Activated CD8-positive, alpha-beta T cell treated with anti-CD3 and anti-CD28 coated beads for 36 hours (primary cell): ENCODE measurements at regions not wholly inside any gene's neighbourhood (a gene's known extent, or its start where the extent isn't known, plus 50 kb on each side); places are given as distances from the start of the nearest gene placed in this dataset.

Source experiments
- ATAC-seq: fragments of 200-7000 bp; cut with Tn5 transposase; one replicate; pipeline ENCODE4 v1.10.0; 2021; ENCODE audit warnings: mild to moderate bottlenecking, moderate library complexity
- CTCF ChIA-PET: fragments of 350-600 bp; sonication (Branson Sonifier 250); formaldehyde crosslinking; loops from one replicate; lab custom pipeline; 2021; ENCODE audit warnings: antibody characterized with exemption; lab: Charles Lee
- POLR2A ChIA-PET: fragments of 350-600 bp; sonication (Branson Sonifier 250); formaldehyde crosslinking; loops from one replicate; lab custom pipeline; 2021; ENCODE audit warnings: antibody characterized with exemption; lab: Charles Lee
- DNase-seq: peaks from one replicate; pipeline ENCODE4 v3.0.0-alpha.2; 2020
- H3K27ac Mint-ChIP-seq: one replicate; pipeline ENCODE4 v1.8.0; 2021; ENCODE audit warnings: mild to moderate bottlenecking, mixed read lengths
- H3K27me3 Mint-ChIP-seq: one replicate; pipeline ENCODE4 v1.8.0; 2021; ENCODE audit warnings: mixed read lengths
- H3K36me3 Mint-ChIP-seq: one replicate; pipeline ENCODE4 v1.8.0; 2021; ENCODE audit warnings: low read depth, mixed read lengths
- H3K4me1 Mint-ChIP-seq: one replicate; pipeline ENCODE4 v1.8.0; 2021; ENCODE audit warnings: low read depth, mixed read lengths
- H3K4me3 Mint-ChIP-seq: one replicate; pipeline ENCODE4 v1.8.0; 2021; ENCODE audit warnings: mild to moderate bottlenecking, moderate library complexity, mixed read lengths
- H3K9me3 Mint-ChIP-seq: one replicate; pipeline ENCODE4 v1.8.0; 2021; ENCODE audit warnings: mixed read lengths
- intact Hi-C: fragments of 100-400 bp; cut with micrococcal nuclease; formaldehyde crosslinking; loops from one replicate; pipeline ENCODE4 v1.10.0; 2022
- TF ChIP-seq, protein P1 (sequence below): fragments of 200-600 bp; IDR thresholded peaks from one replicate; pipeline ENCODE4 v1.8.0; 2022; ENCODE audit warnings: antibody characterized with exemption, mild to moderate bottlenecking

DNA sequence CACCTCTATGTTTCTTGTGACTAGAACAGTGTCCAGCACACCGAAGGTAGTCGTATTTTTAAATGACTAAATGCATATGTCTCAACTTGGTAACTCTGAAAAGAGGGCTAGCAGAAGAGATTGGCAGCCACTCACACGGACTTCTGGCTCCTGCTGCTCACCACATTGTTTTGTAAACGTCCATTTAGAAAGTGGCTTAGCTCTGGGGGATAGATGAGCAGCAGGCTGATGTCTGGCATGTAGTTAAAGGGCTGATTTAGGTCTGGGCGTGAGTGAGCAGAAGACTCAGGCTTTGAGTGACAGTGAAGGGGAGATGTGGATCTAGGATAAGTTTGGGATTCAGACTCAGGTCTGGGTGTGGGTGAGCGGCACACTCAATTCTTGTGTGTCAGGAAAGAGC lies 372.9 kb upstream of the HS6ST1 start:
- ChIA-PET POLR2A (no interaction called here), CTCF (no interaction called here)
- H3K27ac Mint-ChIP-seq, result no peak overlapping the region
- TF ChIP-seq, protein P1, sequence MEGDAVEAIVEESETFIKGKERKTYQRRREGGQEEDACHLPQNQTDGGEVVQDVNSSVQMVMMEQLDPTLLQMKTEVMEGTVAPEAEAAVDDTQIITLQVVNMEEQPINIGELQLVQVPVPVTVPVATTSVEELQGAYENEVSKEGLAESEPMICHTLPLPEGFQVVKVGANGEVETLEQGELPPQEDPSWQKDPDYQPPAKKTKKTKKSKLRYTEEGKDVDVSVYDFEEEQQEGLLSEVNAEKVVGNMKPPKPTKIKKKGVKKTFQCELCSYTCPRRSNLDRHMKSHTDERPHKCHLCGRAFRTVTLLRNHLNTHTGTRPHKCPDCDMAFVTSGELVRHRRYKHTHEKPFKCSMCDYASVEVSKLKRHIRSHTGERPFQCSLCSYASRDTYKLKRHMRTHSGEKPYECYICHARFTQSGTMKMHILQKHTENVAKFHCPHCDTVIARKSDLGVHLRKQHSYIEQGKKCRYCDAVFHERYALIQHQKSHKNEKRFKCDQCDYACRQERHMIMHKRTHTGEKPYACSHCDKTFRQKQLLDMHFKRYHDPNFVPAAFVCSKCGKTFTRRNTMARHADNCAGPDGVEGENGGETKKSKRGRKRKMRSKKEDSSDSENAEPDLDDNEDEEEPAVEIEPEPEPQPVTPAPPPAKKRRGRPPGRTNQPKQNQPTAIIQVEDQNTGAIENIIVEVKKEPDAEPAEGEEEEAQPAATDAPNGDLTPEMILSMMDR, result no peak
- H3K36me3 Mint-ChIP-seq, result no peaks in the 10 kb centered on the region
- DNase-seq (no peak), ATAC-seq (no peak)
- intact Hi-C loops, result no loop called here
- no peaks in the 10 kb centered on the region for H3K9me3 Mint-ChIP-seq
- no peaks in the 10 kb centered on the region for H3K4me1 Mint-ChIP-seq
- H3K27me3 Mint-ChIP-seq, result peaks cover 2% of the 10 kb centered on the region
- H3K4me3 Mint-ChIP-seq, result no peak overlapping the region

DNA sequence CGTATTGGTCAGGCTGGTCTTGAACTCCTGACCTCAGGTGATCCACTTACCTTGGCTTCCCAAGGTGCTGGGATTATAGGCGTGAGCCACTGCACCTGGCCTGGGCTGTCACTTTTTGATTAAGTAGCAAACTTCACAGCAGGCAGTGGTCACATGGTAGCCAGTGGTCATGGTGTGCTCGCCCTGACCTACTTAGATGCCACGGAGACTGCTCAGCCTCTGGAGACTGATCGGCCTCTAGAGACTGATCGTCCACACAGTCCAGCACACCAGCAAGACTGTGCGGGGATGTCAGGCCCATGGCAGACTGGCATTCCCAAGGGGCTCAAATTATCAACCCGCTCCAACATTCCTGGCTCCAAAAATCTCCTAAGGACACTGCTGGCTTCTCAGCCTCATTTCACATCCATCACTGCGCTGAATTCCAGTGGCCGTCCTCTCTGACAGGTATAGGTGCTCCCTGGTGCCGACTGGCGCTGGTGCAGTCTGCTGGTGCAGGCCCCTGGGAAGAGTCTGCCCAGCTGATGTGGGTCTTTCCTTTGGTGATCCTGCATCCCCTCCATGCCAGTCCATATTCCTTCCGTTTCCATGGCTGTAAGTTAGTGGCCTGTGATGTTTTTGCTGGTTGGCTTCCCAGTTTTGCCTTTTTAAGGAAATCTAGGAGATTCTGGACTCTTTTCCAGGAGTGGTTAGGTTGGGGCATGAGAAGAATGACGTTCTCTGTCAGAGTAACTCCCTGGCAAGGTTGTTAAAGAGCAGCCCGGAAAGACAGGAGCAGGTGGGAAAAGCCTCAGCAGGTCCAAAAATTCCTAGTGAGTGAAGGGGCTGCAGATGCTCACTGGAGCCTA lies 374.5 kb upstream of the HS6ST1 start:
- CTCF ChIA-PET, result no interaction called here

DNA sequence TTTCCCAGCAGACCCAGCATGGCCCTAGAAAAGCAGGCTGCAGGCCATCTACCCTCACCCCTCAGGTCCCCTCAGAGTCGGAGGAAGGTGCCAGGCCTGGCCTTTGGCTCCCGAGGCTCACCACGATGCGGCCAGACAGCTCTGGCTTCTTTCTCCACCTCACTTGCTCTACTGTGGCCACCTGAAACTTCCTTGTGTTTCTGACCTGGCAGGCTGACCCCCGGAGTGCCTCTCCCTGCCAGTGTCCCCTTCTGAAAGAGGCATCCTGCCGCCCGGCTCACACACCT lies 375.0 kb upstream of the HS6ST1 start:
- ChIA-PET POLR2A (no interaction called here), CTCF (no interaction called here)
- H3K36me3 Mint-ChIP-seq, result no peaks in the 10 kb centered on the region
- ATAC-seq (no peak), DNase-seq (no peak)
- peaks cover 4% of the 10 kb centered on the region for H3K27me3 Mint-ChIP-seq
- H3K27ac Mint-ChIP-seq, result no peak overlapping the region
- H3K4me3 Mint-ChIP-seq, result no peak overlapping the region
- no peaks in the 10 kb centered on the region for H3K9me3 Mint-ChIP-seq
- intact Hi-C loops, result no loop called here
- TF ChIP-seq, protein P1, result no peak
- H3K4me1 Mint-ChIP-seq, result no peaks in the 10 kb centered on the region

More for the DNA sequence above, 374.5 kb upstream of the HS6ST1 start:
- intact Hi-C loops, result no loop called here
- TF ChIP-seq, protein P1, result no peak
- Mint-ChIP-seq H3K27me3 (peaks cover 4% of the 10 kb centered on the region), H3K27ac (no peak overlapping the region), H3K4me1 (no peaks in the 10 kb centered on the region), H3K36me3 (no peaks in the 10 kb centered on the region), H3K9me3 (no peaks in the 10 kb centered on the region), H3K4me3 (no peak overlapping the region)
- ATAC-seq, result no peak
- POLR2A ChIA-PET, result no interaction called here
- no peak for DNase-seq

DNA sequence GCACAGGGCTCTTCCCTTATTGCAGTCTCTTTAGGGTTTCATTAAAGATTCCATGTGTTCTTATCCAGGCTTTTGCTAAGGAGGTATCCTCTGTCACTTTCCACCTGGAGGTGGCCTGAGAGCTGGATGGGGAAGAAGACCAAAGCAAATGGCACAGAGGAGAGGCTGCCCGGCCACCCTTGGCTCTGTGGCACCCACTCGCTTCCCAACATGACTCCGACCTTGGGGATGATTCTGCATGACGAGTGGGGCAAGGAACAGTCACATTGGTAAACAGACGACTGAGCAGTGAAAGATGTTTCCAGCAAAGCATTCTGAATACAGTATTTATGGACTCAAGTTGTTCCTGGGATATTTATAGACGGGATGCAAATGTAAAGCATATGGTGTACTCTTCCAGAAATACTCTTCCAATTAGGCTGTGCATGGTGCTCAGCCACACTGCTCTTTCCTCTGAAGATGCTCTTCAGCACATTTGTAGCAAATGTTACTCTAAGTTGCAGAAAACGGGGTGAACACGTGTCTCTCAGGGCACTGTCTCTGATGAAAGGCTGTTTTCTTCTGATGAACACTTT lies 377.1 kb upstream of the HS6ST1 start:
- Mint-ChIP-seq H3K27ac (no peak overlapping the region), H3K4me3 (no peak overlapping the region), H3K4me1 (no peaks in the 10 kb centered on the region), H3K9me3 (no peaks in the 10 kb centered on the region), H3K27me3 (peaks cover 4% of the 10 kb centered on the region), H3K36me3 (no peaks in the 10 kb centered on the region)
- TF ChIP-seq, protein P1, result no peak
- no peak for DNase-seq
- CTCF ChIA-PET, result no interaction called here
- intact Hi-C loops, result no loop called here
- POLR2A ChIA-PET, result no interaction called here
- ATAC-seq, result no peak

DNA sequence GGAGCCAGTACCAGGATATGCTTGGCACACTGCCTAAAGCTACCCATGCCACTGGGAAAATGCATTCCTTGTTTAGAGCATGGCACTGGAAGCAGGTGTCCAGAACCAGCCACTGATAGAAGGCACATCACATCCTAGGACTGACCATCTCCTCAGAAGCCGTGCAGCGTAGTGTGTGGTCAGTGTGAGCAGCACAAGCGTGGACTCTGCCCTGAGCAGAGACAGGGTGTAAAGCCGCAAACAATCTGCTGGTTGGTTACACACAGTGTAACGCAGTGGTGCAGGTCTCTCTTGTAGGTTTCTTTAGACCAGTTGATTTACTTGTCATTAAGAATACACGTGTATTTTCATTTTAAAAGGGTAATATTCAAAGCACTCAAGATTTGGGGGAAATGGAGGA lies 377.8 kb upstream of the HS6ST1 start:
- ChIA-PET CTCF (no interaction called here), POLR2A (no interaction called here)
- DNase-seq, result no peak

More for the DNA sequence above, 377.8 kb upstream of the HS6ST1 start:
- Mint-ChIP-seq H3K9me3 (no peaks in the 10 kb centered on the region), H3K4me3 (no peak overlapping the region), H3K4me1 (no peaks in the 10 kb centered on the region), H3K27me3 (peaks cover 4% of the 10 kb centered on the region), H3K36me3 (no peaks in the 10 kb centered on the region), H3K27ac (no peak overlapping the region)
- no peak for ATAC-seq
- TF ChIP-seq, protein P1, result no peak
- intact Hi-C loops, result no loop called here
